ENCODE measurements at regions not wholly inside any gene's neighbourhood (a gene's known extent, or its start where the extent isn't known, plus 50 kb on each side); places are given as distances from the start of the nearest gene placed in this dataset.

DNA sequence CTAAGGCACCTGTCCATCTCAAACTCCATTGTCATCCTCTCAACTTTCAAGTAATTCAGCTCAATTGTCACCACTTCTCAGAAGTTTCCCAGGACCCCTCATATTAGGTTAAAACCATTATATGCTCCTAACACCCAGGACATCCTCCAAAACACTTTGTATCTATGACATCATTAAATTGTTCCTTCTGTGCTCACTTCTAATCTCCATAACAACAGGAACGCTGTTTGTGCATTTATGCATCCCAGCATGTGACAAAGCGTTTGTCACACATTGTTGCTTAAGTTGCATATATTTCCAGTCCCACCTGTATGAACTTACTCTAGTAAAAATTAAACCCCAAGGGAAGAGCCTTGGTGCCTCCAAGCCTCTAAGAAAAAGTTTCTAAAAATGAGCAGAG lies 133.9 kb downstream of the TBX5 start:
- H3K9me3 ChIP-seq: no peaks in the 10 kb centered on the region
- H3K27ac ChIP-seq: no peak overlapping the region
- DNase-seq: no peak
- no peaks in the 10 kb centered on the region for H3K36me3 ChIP-seq (ENCODE audit: low read depth, missing control alignments)
- TF ChIP-seq, protein P1, sequence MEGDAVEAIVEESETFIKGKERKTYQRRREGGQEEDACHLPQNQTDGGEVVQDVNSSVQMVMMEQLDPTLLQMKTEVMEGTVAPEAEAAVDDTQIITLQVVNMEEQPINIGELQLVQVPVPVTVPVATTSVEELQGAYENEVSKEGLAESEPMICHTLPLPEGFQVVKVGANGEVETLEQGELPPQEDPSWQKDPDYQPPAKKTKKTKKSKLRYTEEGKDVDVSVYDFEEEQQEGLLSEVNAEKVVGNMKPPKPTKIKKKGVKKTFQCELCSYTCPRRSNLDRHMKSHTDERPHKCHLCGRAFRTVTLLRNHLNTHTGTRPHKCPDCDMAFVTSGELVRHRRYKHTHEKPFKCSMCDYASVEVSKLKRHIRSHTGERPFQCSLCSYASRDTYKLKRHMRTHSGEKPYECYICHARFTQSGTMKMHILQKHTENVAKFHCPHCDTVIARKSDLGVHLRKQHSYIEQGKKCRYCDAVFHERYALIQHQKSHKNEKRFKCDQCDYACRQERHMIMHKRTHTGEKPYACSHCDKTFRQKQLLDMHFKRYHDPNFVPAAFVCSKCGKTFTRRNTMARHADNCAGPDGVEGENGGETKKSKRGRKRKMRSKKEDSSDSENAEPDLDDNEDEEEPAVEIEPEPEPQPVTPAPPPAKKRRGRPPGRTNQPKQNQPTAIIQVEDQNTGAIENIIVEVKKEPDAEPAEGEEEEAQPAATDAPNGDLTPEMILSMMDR (IDR thresholded peaks at IDR 0.05): no peak
- TF ChIP-seq POLR2A (IDR thresholded peaks at IDR 0.05): no peak
- intact Hi-C loops (cut with DNase I; ENCODE audit: low total_unique reads): no loop called here
- 39 to 40% methylated on average over 2 of the region's 2 CpGs for WGBS, 2 donors
- no peaks in the 10 kb centered on the region for H3K4me1 ChIP-seq
- H3K27me3 ChIP-seq: no peaks in the 10 kb centered on the region
- H3K4me3 ChIP-seq: no peak overlapping the region

GRCh38 chr12:114269153-114269552 lies 136.8 kb downstream of the TBX5 start:
- Histone ChIP-seq H3K36me3 (ENCODE audit: low read depth, missing control alignments) (no peaks in the 10 kb centered on the region), H3K4me3 (no peak overlapping the region), H3K9me3 (no peaks in the 10 kb centered on the region), H3K27ac (no peak overlapping the region), H3K27me3 (no peaks in the 10 kb centered on the region), H3K4me1 (no peaks in the 10 kb centered on the region)
- intact Hi-C loops (cut with DNase I; ENCODE audit: low total_unique reads): no loop called here
- DNase-seq: no peak
- WGBS, 2 donors: 51 to 70% methylated on average over 2 of the region's 2 CpGs
- TF ChIP-seq, protein P1 (IDR thresholded peaks at IDR 0.05): no peak
- no peak for TF ChIP-seq POLR2A (IDR thresholded peaks at IDR 0.05)

DNA sequence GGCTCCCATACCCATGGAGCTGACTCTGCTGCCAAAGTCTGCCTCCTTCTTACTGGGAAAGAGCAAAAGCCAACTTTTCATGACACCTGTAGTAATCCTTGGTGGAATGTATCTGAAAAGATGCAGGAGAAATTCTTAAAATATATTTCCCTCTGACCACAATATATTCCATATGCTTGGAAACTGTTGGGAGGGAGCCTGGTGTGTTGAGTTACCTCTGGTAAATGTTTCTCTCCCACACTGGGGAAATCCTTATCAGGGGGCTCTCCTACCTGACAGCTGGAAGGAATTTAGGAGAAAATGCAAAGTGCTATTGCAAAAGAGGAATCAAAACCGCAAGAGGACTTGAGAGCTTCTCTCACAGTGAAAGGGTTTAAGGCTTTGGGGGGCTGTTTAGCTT lies 139.4 kb downstream of the TBX5 start:
- H3K27ac ChIP-seq: no peak overlapping the region
- no peaks in the 10 kb centered on the region for H3K9me3 ChIP-seq
- H3K27me3 ChIP-seq: no peaks in the 10 kb centered on the region
- TF ChIP-seq, protein P1 (IDR thresholded peaks at IDR 0.05): no peak
- TF ChIP-seq POLR2A (IDR thresholded peaks at IDR 0.05): no peak
- 46 to 75% methylated on average over 1 of the region's 1 CpG for WGBS, 2 donors
- no peak for DNase-seq
- H3K4me3 ChIP-seq: no peak overlapping the region
- H3K4me1 ChIP-seq: no peaks in the 10 kb centered on the region
- intact Hi-C loops (cut with DNase I; ENCODE audit: low total_unique reads): no loop called here
- H3K36me3 ChIP-seq (ENCODE audit: low read depth, missing control alignments): no peaks in the 10 kb centered on the region

DNA sequence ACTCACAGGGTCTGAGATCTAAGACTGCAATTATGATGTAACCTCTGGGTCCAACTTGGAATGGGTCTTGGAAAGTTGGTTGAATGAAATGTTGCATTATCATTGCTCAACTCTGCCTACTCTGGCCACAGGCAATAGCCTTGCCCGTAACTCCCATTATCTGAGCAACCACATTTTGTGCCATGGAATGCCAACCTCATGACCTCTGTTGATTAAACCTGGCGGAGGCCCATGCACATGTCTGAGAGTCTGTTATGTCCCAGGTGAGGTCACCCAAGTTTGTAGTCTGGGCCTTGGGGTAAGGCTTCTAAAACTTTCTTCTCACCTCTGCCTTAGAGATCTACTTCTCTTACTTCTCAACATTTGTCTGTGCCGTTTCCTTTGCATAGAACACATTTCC lies 140.9 kb downstream of the TBX5 start:
- no peaks in the 10 kb centered on the region for H3K9me3 ChIP-seq
- no peaks in the 10 kb centered on the region for H3K4me1 ChIP-seq
- no peak overlapping the region for H3K4me3 ChIP-seq
- TF ChIP-seq, protein P1 (IDR thresholded peaks at IDR 0.05): no peak
- TF ChIP-seq POLR2A (IDR thresholded peaks at IDR 0.05): no peak
- intact Hi-C loops (cut with DNase I; ENCODE audit: low total_unique reads): no loop called here
- H3K27ac ChIP-seq: no peak overlapping the region
- 82 to 87% methylated on average over 3 of the region's 3 CpGs for WGBS, 2 donors
- DNase-seq: no peak
- no peaks in the 10 kb centered on the region for H3K36me3 ChIP-seq (ENCODE audit: low read depth, missing control alignments)
- no peaks in the 10 kb centered on the region for H3K27me3 ChIP-seq

DNA sequence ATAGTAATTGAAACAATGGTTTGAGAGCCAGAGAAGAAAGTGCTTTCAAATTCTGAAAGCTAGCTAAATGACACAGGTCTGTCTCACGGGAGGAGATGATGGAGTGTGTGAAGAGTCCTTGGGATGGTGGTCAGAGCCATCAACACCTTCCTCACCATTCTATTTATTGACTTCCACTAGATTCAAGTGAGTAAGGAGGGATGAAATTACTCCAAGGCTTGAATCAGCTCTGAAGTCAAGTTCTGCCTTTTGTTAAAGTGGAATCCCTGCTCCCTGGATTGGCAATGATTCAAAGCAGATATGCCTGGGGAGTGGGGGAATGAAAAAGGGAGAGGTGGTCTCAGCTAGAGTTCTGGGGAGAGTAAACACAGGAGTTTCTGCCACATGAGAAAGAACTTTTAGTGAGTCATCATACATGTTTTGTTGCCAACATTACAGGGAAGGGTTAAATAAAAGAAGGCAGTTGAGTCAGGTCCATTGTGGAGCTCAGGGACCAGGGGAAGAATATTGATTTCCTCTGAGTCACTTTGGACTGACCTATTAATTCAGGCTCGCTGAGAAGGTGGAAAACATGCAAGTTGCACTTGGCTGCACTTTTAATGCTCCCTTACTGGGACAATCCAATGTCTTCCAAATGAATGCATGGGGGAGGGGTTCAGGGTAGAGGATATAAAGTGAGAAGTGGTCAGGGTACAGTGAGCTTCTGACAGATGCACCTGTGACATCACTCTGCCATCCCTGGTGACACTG lies 142.7 kb downstream of the TBX5 start:
- TF ChIP-seq, protein P1 (IDR thresholded peaks at IDR 0.05): no peak
- TF ChIP-seq POLR2A (IDR thresholded peaks at IDR 0.05): no peak
- intact Hi-C loops (cut with DNase I; ENCODE audit: low total_unique reads): no loop called here

More for the DNA sequence above, 142.7 kb downstream of the TBX5 start:
- Histone ChIP-seq H3K27me3 (no peaks in the 10 kb centered on the region), H3K27ac (no peak overlapping the region), H3K4me3 (no peak overlapping the region), H3K4me1 (no peaks in the 10 kb centered on the region), H3K9me3 (no peaks in the 10 kb centered on the region), H3K36me3 (ENCODE audit: low read depth, missing control alignments) (no peaks in the 10 kb centered on the region)
- DNase-seq: no peak
- WGBS, 2 donors: 55 to 72% methylated on average over 2 of the region's 2 CpGs

Data from testis (tissue), 2 donors.